Neuronal stem cell (in vitro differentiated cells): ENCODE measurements at regions not wholly inside any gene's neighbourhood (a gene's known extent, or its start where the extent isn't known, plus 50 kb on each side); places are given as distances from the start of the nearest gene placed in this dataset.
A peak's percentile ranks its signal among the peaks of the same experiment; 100 is the strongest.

ENCODE experiments used
- DNase-seq: peaks from one replicate; pipeline ENCODE4 v3.0.0-alpha.2; 2013; ENCODE audit warnings: low spot score
- H2AFZ ChIP-seq: one replicate; pipeline ENCODE4 v1.6.1; 2013; ENCODE audit warnings: mild to moderate bottlenecking, low read length, inconsistent platforms
- H2AK5ac ChIP-seq: 2 replicates; pipeline ENCODE4 v1.6.1; 2013; ENCODE audit warnings: low read depth, mild to moderate bottlenecking, inconsistent platforms, low read length, moderate library complexity, mixed read lengths
- H2BK120ac ChIP-seq: 2 replicates; pipeline ENCODE4 v1.6.1; 2013; ENCODE audit warnings: low read depth, mild to moderate bottlenecking, inconsistent platforms, low read length, moderate library complexity, mixed read lengths
- H2BK12ac ChIP-seq: one replicate; pipeline ENCODE4 v1.6.1; 2013; ENCODE audit warnings: low read length, inconsistent platforms
- H2BK15ac ChIP-seq: 2 replicates; pipeline ENCODE4 v1.6.1; 2013; ENCODE audit warnings: mild to moderate bottlenecking, low read length, inconsistent platforms, mixed read lengths
- H2BK5ac ChIP-seq: one replicate; pipeline ENCODE4 v1.6.1; 2013; ENCODE audit warnings: inconsistent platforms, mild to moderate bottlenecking, low read length, moderate library complexity
- H3K14ac ChIP-seq: one replicate; pipeline ENCODE4 v1.6.1; 2013; ENCODE audit warnings: low read length, inconsistent platforms
- H3K18ac ChIP-seq: 2 replicates; pipeline ENCODE4 v1.6.1; 2013; ENCODE audit warnings: low read length, inconsistent platforms
- H3K23ac ChIP-seq: 2 replicates; pipeline ENCODE4 v1.6.1; 2013; ENCODE audit warnings: low read depth, mild to moderate bottlenecking, mixed read lengths, low read length, inconsistent platforms; ENCODE audit not compliant: poor library complexity
- H3K27ac ChIP-seq: replicated peaks from 3 replicates; pipeline ENCODE4 v1.5.1; 2013; ENCODE audit warnings: low read length, inconsistent platforms
- H3K27me3 ChIP-seq, 3 experiments: 2 replicates each; pipeline ENCODE4 v1.6.1; 2013; ENCODE audit warnings: low read length in 3 of 3, mild to moderate bottlenecking in 2 of 3, inconsistent platforms in 1 of 3, low read depth in 1 of 3, mixed read lengths in 1 of 3, moderate library complexity in 1 of 3; ENCODE audit not compliant: control insufficient read depth in 3 of 3, insufficient read depth in 3 of 3
- H3K36me3 ChIP-seq, 2 donors: replicated peaks in 1 of 2; 2 replicates each; pipeline ENCODE4 v1.6.1; 2013; ENCODE audit warnings: low read length in 2 of 2; ENCODE audit not compliant: control insufficient read depth in 2 of 2, insufficient read depth in 2 of 2
- H3K4ac ChIP-seq: 2 replicates; pipeline ENCODE4 v1.6.1; 2013; ENCODE audit warnings: inconsistent platforms, mild to moderate bottlenecking, low read length, moderate library complexity
- H3K4me1 ChIP-seq, 2 donors: 1 replicate in 1 of 2; 2 replicates in 1 of 2; pipeline ENCODE4 v1.6.1; 2013; ENCODE audit warnings: low read length in 2 of 2, low read depth in 1 of 2; ENCODE audit not compliant: control insufficient read depth in 2 of 2, insufficient read depth in 1 of 2
- H3K4me2 ChIP-seq: one replicate; pipeline ENCODE4 v1.6.1; 2013; ENCODE audit warnings: mild to moderate bottlenecking, low read length, inconsistent platforms; ENCODE audit not compliant: insufficient read depth, poor library complexity, severe bottlenecking
- H3K4me3 ChIP-seq, 2 donors: 2 replicates each; pipeline ENCODE4 v1.5.1; 2013; ENCODE audit warnings: low read length in 2 of 2, mild to moderate bottlenecking in 2 of 2, inconsistent platforms in 1 of 2, moderate library complexity in 1 of 2
- H3K79me1 ChIP-seq: one replicate; pipeline ENCODE4 v1.6.1; 2013; ENCODE audit warnings: low read depth, mild to moderate bottlenecking, inconsistent platforms, low read length, moderate library complexity
- H3K9ac ChIP-seq: one replicate; pipeline ENCODE4 v1.6.1; 2013; ENCODE audit warnings: mild to moderate bottlenecking, low read depth, low read length, inconsistent platforms; ENCODE audit not compliant: poor library complexity
- H3K9me3 ChIP-seq, 2 donors: replicated peaks in 1 of 2; 2 replicates each; pipeline versions ENCODE3 to v1.6.1; 2013; ENCODE audit warnings: low read length in 2 of 2, mild to moderate bottlenecking in 2 of 2, inconsistent platforms in 1 of 2, low read depth in 1 of 2, mixed read lengths in 1 of 2, moderate library complexity in 1 of 2; ENCODE audit not compliant: control insufficient read depth in 2 of 2, insufficient read depth in 1 of 2
- H4K8ac ChIP-seq: one replicate; pipeline ENCODE4 v1.6.1; 2013; ENCODE audit warnings: low read depth, mild to moderate bottlenecking, inconsistent platforms, low read length, moderate library complexity
- H4K91ac ChIP-seq: one replicate; pipeline ENCODE4 v1.6.1; 2013; ENCODE audit warnings: low read length, low read depth, mild to moderate bottlenecking, inconsistent platforms; ENCODE audit not compliant: poor library complexity
- WGBS, 2 donors: extraction: QIAGEN DNeasy Blood & Tissue Kit; methylation state at CpG; one replicate each; pipeline ENCODE4 v1.1.7; 2013; ENCODE audit warnings: missing lambda C conversion rate in 2 of 2, mixed read lengths in 1 of 2; ENCODE audit not compliant: insufficient read length in 2 of 2, insufficient replicate concordance in 1 of 2; ENCODE audit errors: extremely low coverage in 2 of 2; 5-methylcytosine and 5-hydroxymethylcytosine counted together

DNA sequence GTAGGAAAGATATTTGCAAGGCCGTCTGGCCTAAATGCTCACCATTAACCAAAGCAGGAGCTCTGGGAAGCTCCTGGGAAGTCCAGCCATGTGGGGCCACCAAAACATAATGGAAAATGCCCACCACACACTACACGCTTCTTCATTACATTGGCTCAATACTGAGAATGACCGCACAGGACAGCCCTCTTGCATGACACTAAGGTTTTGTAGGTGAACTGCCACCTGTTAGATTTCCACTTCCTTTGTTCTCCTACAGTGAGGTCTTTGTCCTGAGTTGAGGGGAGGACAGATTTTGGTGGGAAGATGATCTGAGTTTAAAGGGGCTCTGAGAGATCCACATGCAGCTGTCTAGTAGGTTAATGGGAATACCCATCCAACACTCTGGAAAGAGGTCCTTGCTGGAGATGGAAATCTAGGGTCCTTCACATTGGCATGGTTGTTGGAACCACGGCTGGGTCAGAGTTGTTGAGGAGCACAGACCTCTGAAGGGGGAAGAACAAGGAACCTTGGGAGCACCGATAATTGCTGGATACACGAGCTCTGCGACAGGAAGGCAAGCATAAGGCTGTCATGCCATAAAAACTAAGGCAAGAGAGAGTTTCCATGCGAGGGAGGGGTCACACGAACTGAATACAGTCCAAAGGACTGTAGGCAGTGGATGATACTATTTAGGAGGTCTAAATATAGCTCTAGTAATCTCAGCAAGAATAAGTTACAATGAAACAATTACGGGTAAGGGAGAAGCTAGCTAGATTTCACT, 105.5 kb upstream of the IRF2BP2 start:
- H3K27ac ChIP-seq, result no peak overlapping the region
- no peaks in the 10 kb centered on the region for H3K27me3 ChIP-seq
- H3K4me3 ChIP-seq, result no peak overlapping the region
- peak overlapping the region; percentile 53 for H4K8ac ChIP-seq
- no peak overlapping the region for H3K4ac ChIP-seq
- H3K9me3 ChIP-seq, result no peaks in the 10 kb centered on the region
- no peak overlapping the region for H2BK5ac ChIP-seq
- H3K4me2 ChIP-seq, result no peak overlapping the region
- no peak overlapping the region for H2BK12ac ChIP-seq
- no peak overlapping the region for H3K23ac ChIP-seq
- peaks cover 4 to 21% of the 10 kb centered on the region in 2 donors for H3K4me1 ChIP-seq
- WGBS, 2 donors, result no CpG with 5 or more reads among the region's 10 CpGs
- no peak overlapping the region for H2BK120ac ChIP-seq
- H4K91ac ChIP-seq, result no peak overlapping the region
- H3K36me3 ChIP-seq, result no peaks in the 10 kb centered on the region
- DNase-seq, result no peak
- H3K14ac ChIP-seq, result no peak overlapping the region
- H2AFZ ChIP-seq, result no peak overlapping the region
- no peak overlapping the region for H2BK15ac ChIP-seq
- no peaks in the 10 kb centered on the region for H3K79me1 ChIP-seq
- H3K18ac ChIP-seq, result no peak overlapping the region
- no peak overlapping the region for H3K9ac ChIP-seq
- H2AK5ac ChIP-seq, result no peak overlapping the region

- no peak overlapping the region for H2BK12ac ChIP-seq
- H2BK15ac ChIP-seq, result no peak overlapping the region
- H3K36me3 ChIP-seq, result no peaks in the 10 kb centered on the region
- no peak overlapping the region for H2BK5ac ChIP-seq
- peaks cover 0 to 2% of the 10 kb centered on the region in 2 donors for H3K9me3 ChIP-seq
- no peaks in the 10 kb centered on the region for H3K27me3 ChIP-seq
- H4K91ac ChIP-seq, result no peak overlapping the region
- H3K4ac ChIP-seq, result no peak overlapping the region
- H3K14ac ChIP-seq, result no peak overlapping the region
- no peaks in the 10 kb centered on the region for H3K79me1 ChIP-seq
- no peak overlapping the region for H3K4me2 ChIP-seq
- no peak overlapping the region for H3K4me3 ChIP-seq
- H2AK5ac ChIP-seq, result no peak overlapping the region
- no peak overlapping the region for H3K9ac ChIP-seq
- no peak overlapping the region for H4K8ac ChIP-seq
- peaks cover 2 to 18% of the 10 kb centered on the region in 2 donors for H3K4me1 ChIP-seq
- WGBS, 2 donors, result no CpG with 5 or more reads among the region's 5 CpGs
- H2BK120ac ChIP-seq, result no peak overlapping the region
- no peak overlapping the region for H3K27ac ChIP-seq
- peak overlapping the region; percentile 5 for H3K18ac ChIP-seq
- peak overlapping the region; percentile 49 for H2AFZ ChIP-seq
- DNase-seq, result no peak
- H3K23ac ChIP-seq, result no peak overlapping the region
These were observed 103.9 kb upstream of the IRF2BP2 start for GRCh38 chr1:234713859-234714258.

DNA sequence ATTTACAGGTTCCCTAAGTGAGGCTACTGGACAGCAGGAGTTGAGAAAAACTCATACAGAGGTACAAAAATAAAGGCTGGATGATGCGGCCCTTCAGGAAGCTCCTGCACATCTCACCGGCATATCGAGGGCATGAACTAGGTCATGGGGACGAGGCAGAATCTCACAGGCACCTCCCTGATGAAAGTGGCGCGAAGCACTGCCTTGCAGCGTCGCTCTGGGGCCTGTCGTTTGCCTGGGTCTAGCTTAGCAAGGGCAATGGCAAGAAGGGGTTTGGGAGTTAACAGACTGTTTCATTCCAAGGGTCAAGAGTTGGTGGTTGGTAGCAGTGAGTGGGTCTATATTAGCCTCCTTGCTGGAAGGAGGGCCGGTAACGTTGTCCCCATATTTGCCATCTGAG, 103.5 kb upstream of the IRF2BP2 start:
- Histone ChIP-seq H2AFZ (no peak overlapping the region), H2BK120ac (no peak overlapping the region), H3K36me3 (no peaks in the 10 kb centered on the region), H3K4me3 (no peak overlapping the region), H3K27ac (no peak overlapping the region), H4K91ac (no peak overlapping the region), H3K23ac (no peak overlapping the region), H3K9me3 (peaks cover 0 to 2% of the 10 kb centered on the region in 2 donors), H3K4me1 (peaks cover 2 to 18% of the 10 kb centered on the region in 2 donors), H2BK5ac (no peak overlapping the region), H3K14ac (no peak overlapping the region), H3K9ac (no peak overlapping the region), H3K4ac (no peak overlapping the region), H3K4me2 (no peak overlapping the region), H2AK5ac (no peak overlapping the region), H2BK12ac (no peak overlapping the region), H3K18ac (no peak overlapping the region), H4K8ac (no peak overlapping the region), H2BK15ac (no peak overlapping the region), H3K79me1 (no peaks in the 10 kb centered on the region), H3K27me3 (no peaks in the 10 kb centered on the region)
- no peak for DNase-seq
- WGBS, 2 donors, result no CpG with 5 or more reads among the region's 11 CpGs

DNA sequence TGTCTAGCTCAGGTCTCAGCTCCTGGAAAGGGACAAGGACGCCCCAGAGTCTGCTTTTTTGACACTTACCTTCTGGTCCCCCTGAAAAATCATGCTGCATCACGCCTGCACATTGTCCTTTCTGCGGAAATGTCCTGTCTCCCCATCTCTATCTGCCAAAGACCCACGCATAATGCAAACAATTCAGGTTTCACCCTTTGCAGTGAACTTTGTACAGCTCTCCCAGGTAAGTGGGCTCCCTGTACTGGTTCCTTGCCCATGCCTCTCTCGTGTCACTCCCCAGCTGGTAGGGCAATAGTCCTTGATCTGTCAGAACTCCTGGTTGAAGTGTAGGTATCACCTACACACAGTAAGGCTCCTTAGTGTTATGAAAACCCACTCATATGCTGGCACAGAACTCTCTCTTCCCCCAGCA, 102.9 kb upstream of the IRF2BP2 start:
- H2BK12ac ChIP-seq, result no peak overlapping the region
- H4K91ac ChIP-seq, result no peak overlapping the region
- H3K18ac ChIP-seq, result no peak overlapping the region
- H3K14ac ChIP-seq, result no peak overlapping the region
- WGBS, 2 donors, result no CpG with 5 or more reads among the region's 5 CpGs
- no peak overlapping the region for H2BK15ac ChIP-seq
- H3K27ac ChIP-seq, result no peak overlapping the region
- no peak overlapping the region for H2BK5ac ChIP-seq
- H3K4me1 ChIP-seq, result peaks cover 1 to 16% of the 10 kb centered on the region in 2 donors
- H3K9me3 ChIP-seq, result peaks cover 0 to 2% of the 10 kb centered on the region in 2 donors
- H3K79me1 ChIP-seq, result no peaks in the 10 kb centered on the region
- no peak overlapping the region for H3K23ac ChIP-seq
- H2AK5ac ChIP-seq, result no peak overlapping the region
- H3K4me3 ChIP-seq, result no peak overlapping the region
- no peak overlapping the region for H3K4me2 ChIP-seq
- DNase-seq, result no peak
- H3K36me3 ChIP-seq, result no peaks in the 10 kb centered on the region
- H3K4ac ChIP-seq, result no peak overlapping the region
- H2BK120ac ChIP-seq, result no peak overlapping the region
- no peak overlapping the region for H4K8ac ChIP-seq
- no peak overlapping the region for H3K9ac ChIP-seq
- no peak overlapping the region for H2AFZ ChIP-seq
- no peaks in the 10 kb centered on the region for H3K27me3 ChIP-seq
